Stimulated activated CD8-positive, alpha-beta memory T cell treated with anti-CD3 and anti-CD28 coated beads, Interleukin-15, amount 100 ng/mL, for 4 hours (primary cell): ENCODE measurements at regions not wholly inside any gene's neighbourhood (a gene's known extent, or its start where the extent isn't known, plus 50 kb on each side); places are given as distances from the start of the nearest gene placed in this dataset.

Experiments
- DNase-seq, 2 donors: peaks; one replicate each; pipeline ENCODE4 v3.0.0-alpha.2; 2020; ENCODE audit warnings: low read depth in 2 of 2

DNA sequence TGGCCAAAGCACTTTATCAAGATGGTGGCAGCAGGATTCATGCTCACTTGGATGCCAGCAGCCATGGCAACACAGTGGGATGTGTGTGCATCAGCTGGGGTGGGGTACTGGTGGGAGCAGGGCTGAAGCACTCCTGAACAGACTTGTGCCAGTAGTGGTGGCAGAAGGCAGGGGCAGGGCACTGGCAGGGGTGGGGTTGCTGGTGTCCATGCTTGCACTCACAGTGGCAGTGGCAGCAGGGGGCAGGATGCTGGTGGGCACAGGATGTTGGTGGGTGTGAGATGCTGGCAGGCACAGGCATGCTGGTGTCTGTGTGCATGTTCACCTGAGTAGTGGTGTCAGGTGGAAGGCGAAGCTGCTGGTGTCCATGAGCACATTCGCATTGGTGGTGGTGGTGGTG lies 161.0 kb upstream of the PMFBP1 start:
- DNase-seq: no peak

DNA sequence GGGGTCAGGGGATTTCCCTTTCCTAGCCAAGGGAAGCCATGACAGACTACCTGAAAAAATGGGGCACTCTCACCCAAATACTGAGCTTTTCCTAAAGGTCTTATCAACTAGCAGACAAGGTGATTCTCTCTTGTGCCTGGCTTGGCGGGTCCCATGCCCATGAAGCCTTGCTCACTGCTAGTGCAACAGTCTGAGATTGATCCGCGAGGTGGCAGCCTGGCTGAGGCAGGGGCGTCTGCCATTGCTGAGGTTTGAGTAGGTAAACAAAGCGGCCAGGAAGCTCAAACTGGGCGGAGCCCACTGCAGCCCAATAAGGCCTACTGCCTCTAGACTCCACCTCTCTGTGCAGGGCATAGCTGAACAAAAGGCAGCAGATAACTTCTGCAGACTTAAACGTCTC lies 152.6 kb upstream of the PMFBP1 start:
- no peak for DNase-seq

DNA sequence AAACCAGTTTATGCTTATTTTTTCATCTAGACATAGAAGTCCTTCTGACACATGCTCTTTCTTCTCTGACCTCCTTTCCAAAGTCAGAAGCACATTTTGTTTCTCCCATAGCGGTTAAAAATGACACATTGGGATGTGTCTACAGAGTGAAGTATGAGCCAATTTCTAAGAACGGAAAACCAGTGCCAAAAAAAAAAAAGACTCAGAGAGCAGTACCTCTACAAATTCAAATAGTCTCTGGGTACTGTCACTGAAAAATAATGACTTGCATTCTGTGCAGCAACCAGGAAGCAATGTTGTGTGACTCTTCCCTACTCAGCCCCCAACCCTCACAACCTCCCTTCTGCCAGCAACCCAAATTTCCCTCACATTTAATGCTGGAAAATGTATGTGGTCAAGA lies 145.5 kb upstream of the PMFBP1 start:
- no peak for DNase-seq

DNA sequence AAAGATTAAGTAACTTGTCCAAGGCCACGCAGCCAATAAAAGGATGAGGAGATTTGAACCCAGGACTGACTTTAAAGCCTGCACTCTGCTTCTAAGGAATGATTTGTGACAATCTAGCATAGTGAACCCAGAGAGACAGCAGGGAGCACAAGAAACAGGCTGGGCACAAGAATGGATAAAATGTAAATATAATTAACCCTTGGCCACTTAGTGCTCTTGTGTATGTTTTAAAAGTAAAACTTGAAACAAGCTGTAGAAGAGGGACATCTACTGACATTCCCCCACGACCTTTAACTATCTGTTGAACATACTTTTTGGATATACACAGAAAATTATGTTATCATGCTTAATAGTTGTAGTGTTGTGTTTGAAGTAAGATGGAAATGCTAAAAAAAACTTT lies 141.9 kb upstream of the PMFBP1 start:
- DNase-seq: no peak

DNA sequence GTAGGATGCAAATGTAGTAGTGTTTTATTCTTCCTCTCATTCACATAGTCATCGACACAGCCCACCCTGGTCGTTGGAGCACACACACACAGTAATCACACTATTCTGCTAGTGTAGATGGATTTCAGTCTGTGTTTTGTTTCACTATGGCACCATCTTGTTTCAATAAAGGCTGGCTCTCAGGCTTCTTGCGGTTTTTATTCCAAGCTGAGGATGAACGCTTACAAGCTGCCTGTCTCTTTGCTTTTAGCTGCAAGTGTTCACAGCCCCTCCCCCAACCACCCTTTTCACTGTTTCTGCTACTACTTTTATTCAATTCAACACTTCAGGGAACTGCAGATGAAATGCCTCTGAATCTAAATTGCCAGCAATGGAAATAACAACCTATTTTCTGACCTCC lies 140.9 kb upstream of the PMFBP1 start:
- no peak for DNase-seq

DNA sequence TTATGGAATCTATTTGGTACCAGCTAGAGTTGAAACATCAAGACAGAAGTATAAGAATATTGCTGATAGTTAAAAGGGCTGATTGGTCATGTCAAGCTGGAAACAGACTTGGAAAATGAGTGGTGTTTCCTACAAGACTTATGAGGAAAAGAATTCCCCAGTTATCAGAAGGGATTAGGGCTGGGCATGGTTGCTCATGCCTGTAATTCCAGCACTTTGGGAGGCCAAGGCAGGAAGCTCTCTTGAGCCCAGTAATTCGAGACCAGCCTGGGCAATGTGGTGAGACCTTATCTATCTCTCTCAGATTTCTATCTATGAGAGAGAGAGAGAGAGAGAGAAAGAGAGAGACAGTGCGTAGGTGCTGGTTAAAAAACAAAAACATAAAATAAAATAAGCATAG lies 139.5 kb upstream of the PMFBP1 start:
- no peak for DNase-seq

DNA sequence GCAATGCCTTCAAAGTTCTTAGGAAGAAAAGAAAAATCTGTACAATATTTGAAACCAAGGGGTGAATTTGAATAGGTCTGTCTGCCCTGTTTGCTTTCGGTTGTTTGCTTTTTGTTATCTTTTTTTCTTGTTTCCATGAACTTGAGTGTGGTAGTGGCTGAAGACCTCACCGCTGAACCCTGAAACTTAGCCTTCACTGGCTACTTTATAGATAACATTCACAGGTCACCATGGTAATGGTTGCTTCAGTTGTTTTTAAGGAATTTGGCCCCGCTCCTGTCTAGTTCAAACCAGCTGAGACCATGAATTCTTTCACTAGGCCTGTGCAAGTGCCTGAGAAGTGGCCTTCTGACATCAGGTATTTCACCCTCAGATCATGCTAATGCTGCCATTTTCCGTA lies 137.0 kb upstream of the PMFBP1 start:
- DNase-seq: no peak

DNA sequence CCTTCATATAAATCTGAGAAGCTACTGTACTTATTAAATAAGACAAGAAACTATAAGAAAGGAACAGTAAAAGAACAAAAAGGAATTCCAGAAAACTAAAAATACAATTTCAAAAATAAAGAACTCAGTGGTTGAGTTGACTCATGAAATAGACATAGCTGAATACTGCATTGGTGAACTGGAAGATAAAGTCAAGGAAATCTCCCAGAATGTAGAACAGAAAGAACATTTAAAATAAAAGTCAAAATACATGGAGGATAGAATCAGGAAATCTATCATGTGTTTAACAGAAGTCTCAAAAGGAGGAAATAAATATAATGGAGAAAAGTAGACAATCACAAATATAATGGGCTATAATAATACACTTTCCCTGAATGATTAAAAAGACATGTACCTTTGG lies 136.4 kb upstream of the PMFBP1 start:
- no peak for DNase-seq

DNA sequence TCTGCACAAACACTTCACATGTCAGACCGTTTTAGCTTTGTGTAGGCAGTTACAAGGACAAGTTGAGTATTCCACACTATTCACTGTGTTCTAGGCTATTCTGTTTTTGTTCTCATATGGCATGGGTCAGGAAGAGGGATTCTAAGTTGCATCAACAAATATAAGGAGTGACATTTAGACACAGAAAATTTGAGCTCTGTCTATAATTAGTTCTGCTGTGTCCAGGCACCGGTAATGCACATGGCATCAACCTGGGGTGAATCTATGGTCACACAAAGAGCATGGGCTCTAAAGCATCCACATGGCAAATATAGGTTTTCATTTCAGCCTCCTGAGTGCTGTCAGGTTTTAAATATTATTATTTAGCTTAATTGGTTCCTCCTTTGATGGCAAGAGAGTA lies 130.4 kb upstream of the PMFBP1 start:
- DNase-seq: no peak

DNA sequence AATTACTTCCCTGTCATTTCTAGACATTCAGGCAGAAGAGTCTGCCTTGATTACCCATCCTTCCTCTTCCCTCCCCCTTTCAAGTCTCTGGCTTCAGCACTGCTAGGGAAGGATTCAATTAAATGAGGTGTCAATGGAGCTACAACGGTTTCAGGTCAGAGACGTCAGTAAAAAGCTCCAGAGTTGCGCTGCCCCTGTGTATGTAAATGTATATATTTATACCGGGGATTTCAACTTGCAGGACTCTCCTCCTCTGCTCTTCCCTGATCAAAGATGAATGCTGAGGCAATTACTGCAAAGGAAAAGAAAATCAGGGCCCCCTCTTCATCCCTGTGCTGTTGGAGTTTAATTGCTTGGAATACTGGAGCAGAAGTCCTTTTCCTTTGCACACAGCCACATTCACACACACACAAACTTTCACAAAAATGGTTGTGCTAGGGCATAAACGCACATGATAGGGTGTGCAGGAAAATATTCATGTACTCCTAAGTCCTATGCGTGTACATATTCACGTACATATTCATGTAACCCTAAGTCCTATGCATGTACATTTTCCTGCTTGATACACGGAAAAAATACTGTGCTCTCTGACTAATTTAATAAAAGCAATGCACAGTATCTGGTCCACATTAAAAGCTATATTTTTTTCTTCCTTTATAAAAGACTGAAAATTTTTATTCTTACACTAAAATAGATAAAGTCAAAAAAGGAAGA lies 129.7 kb upstream of the PMFBP1 start:
- no peak for DNase-seq

DNA sequence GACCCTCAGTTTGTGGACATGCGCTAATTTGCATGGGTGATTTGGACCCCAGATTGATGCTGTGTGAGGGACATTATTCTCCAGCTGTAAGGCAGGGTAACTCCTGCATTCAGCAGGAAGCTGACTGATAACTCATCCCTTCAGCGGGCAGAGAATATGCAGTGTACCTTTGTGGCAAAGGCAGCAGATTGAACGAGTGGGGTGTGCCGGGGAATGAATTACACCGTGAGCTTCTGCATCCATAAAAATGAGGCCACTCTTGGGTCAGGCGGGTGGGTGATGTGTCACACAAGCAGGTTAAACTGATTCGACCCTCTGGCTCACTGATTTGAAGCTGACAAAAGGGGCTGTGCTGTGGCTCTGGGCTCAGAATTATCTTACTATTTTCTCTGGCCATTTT lies 128.9 kb upstream of the PMFBP1 start:
- no peak for DNase-seq

DNA sequence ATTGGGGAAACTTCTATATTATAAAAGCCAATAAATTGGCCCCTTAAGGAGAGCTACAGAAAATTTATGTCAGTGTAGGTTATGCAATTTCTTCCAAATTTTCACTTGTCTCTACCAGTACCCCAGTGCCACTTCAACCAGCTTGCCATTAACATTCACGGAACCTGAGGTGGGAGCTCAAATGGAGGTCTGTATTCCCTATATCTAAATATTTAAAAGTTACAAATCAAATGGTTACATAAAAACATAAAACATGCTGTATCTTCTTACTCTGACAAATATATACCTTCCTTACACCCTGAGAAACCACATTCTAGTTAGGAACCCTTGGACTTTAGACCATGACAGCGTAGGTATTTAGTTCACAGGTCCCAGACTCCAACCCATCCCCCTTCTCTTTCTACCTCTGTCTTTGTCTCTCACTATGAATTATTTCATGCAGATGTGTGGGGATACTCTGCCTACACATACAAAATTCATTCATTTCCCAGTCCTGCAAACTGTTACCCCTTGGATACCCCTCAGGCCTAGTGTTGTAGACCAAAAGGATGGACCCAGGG lies 127.8 kb upstream of the PMFBP1 start:
- no peak for DNase-seq

DNA sequence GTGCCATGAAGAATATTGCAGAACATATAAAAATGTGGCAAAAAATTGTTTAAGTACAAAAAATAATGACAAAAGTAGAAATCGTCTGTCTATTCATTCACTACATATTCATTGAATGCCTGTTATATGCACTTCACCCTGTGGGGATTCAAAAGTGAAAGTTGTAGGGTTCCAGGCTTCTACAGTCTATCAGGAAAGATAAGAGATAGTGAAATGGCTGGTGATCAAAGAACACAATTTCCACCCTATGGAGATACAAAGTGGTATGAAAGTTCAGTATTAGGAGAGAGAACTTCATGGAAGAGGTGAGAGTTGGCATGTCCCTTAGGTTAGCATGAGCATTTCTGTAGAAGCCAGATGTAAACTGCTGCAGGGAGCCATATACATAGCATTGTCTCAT lies 127.0 kb upstream of the PMFBP1 start:
- DNase-seq: no peak

DNA sequence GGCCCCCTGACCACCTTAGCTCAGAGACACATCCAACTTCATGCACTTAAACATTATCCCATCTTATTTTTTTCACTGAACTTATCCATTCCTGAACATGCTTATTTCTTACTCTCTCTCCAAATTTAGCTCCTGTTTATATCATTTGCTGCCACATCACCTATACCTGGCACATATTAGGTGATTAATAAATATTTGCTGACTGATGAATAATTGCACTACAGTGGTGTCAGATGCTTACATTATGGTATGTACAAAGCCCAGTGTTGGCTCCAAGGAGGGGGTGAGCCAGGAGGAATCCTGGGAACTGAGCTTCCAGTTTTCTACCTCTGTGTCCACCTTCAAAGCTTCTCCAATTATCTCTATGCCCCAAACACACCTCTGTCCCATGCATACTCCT lies 124.0 kb upstream of the PMFBP1 start:
- no peak for DNase-seq

DNA sequence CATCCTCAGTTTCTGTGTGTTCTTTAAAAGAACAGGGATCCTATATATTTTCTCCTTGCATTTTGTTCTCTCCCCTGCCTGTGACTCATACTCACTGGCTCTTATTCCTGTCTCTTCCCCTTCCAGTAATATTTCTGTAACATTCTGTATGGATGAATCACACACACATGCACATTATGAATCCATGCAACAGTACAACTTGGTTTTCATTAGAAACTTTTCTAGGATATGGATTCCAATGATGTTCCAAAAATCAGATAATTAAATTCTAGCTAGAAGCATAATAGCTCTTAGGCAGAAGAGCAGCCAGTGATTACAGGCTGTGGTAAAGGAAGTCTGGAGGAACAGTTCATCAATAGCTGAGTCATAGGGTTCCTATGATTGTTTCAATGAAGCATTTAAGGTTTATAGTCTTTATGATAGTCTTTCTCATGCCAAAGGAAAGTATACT lies 119.6 kb upstream of the PMFBP1 start:
- no peak for DNase-seq

DNA sequence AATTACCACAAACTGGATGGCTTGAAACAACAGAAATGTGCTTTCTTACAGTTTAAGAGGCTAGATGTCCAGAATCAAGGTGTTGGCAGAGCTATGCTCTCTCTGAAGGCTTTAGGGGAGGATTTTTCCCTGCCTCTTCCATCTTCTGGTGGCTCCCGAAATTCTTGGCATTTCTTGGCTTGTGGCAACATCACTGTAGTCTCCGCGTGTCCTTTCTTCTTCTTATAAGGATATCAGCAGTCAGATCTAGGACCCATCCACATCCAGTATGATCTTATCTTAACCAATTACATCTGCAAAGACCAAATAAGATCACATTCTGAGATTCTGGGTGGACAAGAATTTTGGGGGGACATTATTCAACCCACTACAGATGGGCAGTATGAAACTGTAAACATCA lies 119.2 kb upstream of the PMFBP1 start:
- DNase-seq: no peak

DNA sequence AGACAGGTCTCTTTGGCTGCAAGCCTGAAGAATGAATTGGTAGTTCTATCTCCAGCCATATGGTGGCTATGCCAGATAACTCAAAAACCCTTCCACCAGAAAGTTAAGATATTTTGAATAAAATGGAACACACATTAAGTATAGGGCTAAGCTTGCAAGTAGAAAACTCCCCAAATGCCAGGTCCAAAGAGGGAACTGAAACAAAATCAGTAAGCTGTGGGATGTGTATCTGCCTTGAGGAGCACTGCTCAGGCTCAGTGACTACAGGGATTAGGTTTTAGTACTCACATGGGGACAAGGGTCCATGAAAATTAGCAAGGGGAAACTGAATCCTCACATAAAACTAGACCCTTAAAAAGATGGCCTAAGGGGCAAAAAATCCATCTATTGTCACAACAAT lies 115.7 kb upstream of the PMFBP1 start:
- no peak for DNase-seq

DNA sequence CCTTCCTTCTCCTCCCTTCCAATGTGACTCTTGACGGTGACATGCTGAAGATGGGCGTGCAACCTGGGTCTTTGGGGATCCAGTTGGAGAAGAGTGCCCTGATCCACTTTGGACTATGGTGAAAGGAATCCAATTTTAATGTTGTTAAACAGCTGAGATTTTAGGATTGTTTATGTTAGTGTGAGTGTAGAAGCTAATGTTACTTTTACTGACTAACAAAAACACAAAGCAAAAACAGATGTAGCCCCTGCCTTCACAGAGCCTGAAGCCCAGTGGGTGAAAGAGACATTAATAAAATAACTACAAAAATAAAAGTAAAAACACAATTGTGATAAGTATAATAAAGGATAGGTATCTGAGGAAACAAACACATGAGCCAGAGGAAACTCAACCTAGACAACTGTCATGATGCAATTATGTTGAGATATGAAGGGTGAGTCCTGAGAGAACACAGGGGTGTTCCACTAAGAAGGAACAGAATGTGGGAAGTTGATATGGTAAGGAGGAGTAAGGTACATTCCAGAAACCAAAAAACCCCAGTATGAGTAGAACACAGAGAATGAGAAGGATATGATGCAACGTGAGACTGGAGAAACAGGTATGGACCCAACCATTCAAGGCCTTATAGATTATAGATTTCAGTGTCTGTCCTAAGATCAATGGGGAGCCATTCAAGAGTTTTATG lies 115.1 kb upstream of the PMFBP1 start:
- no peak for DNase-seq

DNA sequence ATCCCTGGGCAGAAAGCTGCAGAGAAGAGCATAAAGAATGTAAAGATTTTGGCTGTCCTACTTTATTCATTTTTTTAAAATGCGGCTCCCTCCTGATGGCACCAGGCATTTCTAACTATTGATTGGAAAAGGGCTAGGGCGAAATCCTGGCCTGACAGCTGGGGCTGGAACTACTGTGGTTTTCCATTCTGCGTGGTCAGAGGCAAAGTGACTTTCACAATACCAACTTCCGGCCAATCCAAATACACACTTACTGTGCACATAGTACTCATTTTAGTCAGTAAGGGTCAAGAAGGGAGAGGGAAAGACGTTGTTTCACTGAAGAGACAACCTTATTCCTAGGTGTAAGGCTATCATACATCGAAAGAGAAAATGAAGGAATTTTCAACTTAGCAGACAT lies 113.8 kb upstream of the PMFBP1 start:
- no peak for DNase-seq

DNA sequence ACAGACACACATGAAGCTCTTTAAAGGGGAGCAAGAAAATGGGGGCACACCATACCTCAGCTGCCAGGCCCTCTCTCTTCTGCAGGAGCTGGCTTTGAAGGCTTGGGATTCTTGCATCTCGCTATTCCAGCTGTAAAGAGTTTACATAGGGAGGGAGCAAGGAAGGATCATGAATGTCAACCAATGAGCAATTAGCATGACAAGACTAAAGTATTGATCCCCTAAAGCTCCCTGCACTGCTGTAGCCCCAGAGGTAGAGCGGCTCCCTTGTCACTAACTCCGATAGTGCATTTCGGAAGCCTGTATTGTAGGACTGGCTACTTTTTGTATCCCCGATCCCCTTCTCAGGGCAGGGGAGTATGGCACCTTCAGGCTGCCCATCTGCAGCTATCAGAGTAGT lies 113.4 kb upstream of the PMFBP1 start:
- DNase-seq: no peak

DNA sequence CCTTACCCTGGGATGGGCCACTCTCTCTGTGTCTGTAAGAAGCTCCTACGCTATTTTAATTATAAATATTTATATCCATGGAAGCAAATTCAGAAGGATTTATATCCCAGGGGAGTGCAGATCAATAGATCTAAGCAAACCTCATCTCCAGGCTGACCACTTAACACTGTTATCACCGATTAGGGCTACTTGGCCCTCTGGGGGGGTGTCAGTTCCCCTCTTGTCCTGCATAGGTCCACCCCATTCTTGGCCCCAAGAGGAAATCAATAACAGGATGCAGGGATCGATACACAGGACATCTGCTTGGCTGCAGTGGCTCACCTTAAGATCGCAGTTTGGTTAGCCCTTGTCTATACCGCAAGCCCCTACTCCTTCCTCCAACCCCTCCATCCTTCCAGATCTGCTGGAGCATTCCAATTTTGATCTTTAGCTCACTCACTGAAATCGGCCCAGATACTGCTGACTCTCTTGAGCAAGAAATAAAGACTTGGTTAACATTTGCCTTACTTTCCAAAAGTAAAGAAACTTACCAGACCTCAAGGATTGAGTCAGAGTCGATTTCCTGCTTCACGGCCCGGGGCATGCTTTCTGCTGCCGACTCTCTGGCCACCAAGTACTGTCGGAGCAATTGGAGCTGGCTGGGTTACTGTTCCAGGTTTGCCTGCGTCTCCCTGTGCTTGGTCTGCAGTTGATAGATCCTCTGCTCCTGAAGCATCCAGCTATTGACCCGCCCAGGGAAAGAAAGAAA lies 112.3 kb upstream of the PMFBP1 start:
- DNase-seq: no peak

DNA sequence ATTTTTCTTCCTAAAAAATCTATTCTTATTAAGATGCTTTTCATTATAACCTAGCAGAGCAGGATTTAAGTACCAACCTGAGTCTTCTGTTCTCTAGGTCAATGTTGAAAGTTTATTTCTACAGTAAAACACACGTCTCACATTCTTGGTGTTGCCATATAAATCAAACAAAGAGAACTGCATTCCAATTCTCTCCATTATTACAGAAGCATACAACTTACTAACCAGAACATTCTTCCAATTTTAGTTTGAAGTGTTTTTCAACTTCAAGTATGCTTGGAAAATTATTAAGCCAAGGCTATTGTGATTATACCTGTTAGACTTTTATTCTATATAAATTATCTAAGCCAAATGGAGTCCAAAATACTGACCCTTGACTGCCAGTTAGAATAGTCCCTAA lies 110.4 kb upstream of the PMFBP1 start:
- DNase-seq: no peak

DNA sequence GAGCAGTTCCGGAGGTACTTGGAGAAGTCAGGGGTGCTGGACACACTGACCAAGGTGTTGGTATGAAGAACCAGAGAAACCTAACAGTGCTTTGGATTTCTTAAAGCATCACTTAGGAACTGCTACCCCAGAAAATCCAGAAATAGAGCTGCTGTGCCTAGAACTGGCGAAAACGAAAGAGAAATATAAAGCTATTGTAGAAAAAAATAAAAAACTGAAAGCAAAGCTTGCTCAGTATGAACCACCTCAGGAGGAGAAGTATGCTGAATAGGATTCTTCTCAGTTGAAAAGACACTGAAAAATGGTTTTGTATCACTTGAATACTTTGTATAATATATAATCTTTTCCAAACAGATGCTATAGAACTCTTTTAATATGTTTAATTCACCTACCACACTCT lies 106.3 kb upstream of the PMFBP1 start:
- DNase-seq: no peak
